GM23338 (cell line): ENCODE measurements at regions not wholly inside any gene's neighbourhood (a gene's known extent, or its start where the extent isn't known, plus 50 kb on each side); places are given as distances from the start of the nearest gene placed in this dataset.
"Not testable (repeated sequence)": the region's sequence is repeated elsewhere in the genome, so short reads cannot be mapped to it uniquely, and the experiment has no call there.

ENCODE experiments used
- CREB1 ChIP-seq: fragments of 250-450 bp; sonication (Bioruptor Pico); IDR thresholded peaks from 2 replicates; pipeline ENCODE4 v1.5.0; 2020; ENCODE audit warnings: low read depth, mild to moderate bottlenecking, moderate library complexity
- EZH2 ChIP-seq: fragments of 200-600 bp; sonication (generic); IDR thresholded peaks from one replicate; pipeline ENCODE4 v1.8.0; 2017; ENCODE audit warnings: antibody characterized with exemption, mild to moderate bottlenecking, low read depth; ENCODE audit not compliant: unreplicated experiment
- NANOG ChIP-seq: IDR thresholded peaks from 2 replicates; pipeline ENCODE4 v1.6.1; 2016; ENCODE audit warnings: antibody characterized with exemption, borderline replicate concordance
- POLR2AphosphoS5 ChIP-seq: IDR thresholded peaks from 2 replicates; pipeline ENCODE4 v1.6.1; 2016; ENCODE audit warnings: antibody characterized with exemption, low read depth
- TF ChIP-seq, protein P1 (sequence below), 2 experiments: fragments of 200-600 bp in 1 of 2; sonication (generic) in 1 of 2; conservative IDR thresholded peaks; 2 replicates each; pipeline versions ENCODE4 v1.5.1 to v1.6.1; 2016 to 2017; ENCODE audit warnings: antibody characterized with exemption in 2 of 2, low read depth in 2 of 2, mild to moderate bottlenecking in 2 of 2, moderate library complexity in 1 of 2

DNA sequence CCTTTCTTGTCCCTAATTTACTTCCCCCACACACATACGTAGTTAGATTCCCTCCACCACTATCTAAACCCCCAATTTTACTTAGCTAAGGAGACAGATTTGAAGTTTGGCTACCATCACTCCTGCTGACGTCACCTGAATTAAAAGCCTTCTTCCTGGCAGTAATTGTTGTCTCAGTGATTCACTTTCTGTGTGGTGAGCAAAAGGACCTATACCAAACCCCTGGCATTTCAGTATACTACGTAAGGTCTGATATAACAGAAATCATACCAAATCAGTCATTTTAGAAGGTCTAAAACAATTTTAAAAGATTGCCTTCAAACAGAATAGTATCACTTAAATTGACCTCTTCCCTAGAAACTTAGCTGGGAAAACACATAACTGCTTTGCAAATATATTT is 476.3 kb downstream of the TGIF2LX start:
- TF ChIP-seq, protein P1, sequence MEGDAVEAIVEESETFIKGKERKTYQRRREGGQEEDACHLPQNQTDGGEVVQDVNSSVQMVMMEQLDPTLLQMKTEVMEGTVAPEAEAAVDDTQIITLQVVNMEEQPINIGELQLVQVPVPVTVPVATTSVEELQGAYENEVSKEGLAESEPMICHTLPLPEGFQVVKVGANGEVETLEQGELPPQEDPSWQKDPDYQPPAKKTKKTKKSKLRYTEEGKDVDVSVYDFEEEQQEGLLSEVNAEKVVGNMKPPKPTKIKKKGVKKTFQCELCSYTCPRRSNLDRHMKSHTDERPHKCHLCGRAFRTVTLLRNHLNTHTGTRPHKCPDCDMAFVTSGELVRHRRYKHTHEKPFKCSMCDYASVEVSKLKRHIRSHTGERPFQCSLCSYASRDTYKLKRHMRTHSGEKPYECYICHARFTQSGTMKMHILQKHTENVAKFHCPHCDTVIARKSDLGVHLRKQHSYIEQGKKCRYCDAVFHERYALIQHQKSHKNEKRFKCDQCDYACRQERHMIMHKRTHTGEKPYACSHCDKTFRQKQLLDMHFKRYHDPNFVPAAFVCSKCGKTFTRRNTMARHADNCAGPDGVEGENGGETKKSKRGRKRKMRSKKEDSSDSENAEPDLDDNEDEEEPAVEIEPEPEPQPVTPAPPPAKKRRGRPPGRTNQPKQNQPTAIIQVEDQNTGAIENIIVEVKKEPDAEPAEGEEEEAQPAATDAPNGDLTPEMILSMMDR (conservative IDR thresholded peaks at IDR 0.05; ENCODE audit: low read depth in 2 of 2) = not testable (repeated sequence)
- TF ChIP-seq CREB1, NANOG, POLR2AphosphoS5, EZH2: not testable (repeated sequence)
